Stimulated activated naive CD4-positive, alpha-beta T cell treated with Interleukin-2 at 50 U/mL for 16 hours (primary cell): ENCODE measurements at regions not wholly inside any gene's neighbourhood (a gene's known extent, or its start where the extent isn't known, plus 50 kb on each side); places are given as distances from the start of the nearest gene placed in this dataset.
"Not testable (repeated sequence)": the region's sequence is repeated elsewhere in the genome, so short reads cannot be mapped to it uniquely, and the experiment has no call there.

ENCODE experiments used
- DNase-seq: peaks from one replicate; lab custom pipeline; 2025; lab: John Stamatoyannopoulos, UW

DNA sequence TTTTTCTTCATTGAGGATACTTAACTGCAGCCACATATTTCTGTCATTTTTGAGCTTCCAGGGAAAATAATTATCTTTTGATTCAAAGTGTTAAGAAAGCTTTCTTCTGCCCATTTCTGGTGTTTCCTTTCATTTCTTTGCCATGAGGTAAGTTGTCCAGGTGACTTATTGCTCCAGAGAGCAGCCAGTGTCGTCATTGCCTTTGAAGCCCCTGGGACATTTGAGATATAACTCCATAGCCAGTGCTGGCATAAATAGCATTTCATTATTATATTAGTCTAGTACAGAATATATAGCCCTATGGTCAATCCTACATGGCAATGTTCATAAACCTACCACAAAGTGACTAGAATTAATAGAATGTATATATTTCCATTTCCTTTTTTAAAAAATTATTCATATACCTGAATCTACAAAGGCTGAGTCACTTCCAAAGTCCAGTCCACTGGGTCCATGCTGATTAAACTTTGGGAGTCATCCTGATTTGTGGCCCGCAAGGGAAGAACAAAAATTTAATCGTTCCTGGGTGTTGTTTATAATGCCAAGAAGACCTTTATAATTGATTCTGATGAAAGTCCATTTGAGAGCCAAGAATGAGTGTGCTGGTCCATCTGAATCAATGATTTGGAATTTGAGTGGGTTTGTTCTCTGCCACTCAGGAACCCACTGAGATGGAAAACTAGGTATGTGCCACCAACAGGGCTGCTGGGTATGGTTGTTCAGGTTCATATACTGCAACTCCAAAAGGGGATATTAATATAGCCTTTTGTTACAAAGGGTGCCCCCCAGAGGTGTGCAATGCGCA lies 221.8 kb upstream of the PLXNA2 start:
- no peak for DNase-seq

DNA sequence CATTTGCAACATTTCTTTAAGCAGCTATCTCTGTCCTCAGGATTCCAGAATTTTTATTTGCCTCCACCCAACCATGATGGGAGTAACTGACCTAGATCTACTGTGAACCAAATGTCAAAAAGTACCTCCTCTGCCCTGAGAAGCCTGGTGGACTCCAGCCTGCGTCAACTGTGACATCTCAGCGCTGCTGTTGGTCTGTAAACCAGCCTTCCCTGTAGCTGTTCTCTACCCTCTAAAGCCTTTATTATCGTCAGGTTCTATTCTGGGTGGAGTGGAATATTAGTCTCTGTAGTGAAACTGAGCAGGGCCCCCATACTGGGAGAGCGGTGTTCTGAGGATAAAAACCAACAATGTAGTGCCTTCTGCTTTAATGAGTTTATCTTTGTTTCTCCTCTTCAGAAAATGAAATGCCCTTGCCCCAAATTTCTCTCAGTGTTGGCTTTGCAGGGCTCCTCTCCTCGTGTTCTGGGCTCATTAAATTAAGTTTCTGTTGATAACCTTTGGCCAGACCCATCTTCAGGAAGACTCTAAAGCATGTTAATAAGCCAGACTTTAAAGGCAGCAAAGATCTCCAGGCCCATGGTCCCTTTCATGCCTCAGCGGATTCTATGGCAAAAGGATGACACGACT lies 223.1 kb upstream of the PLXNA2 start:
- DNase-seq = no peak

- no peak for DNase-seq
Observed at GRCh38 chr1:208475449-208475848, 231.3 kb upstream of the PLXNA2 start.

DNA sequence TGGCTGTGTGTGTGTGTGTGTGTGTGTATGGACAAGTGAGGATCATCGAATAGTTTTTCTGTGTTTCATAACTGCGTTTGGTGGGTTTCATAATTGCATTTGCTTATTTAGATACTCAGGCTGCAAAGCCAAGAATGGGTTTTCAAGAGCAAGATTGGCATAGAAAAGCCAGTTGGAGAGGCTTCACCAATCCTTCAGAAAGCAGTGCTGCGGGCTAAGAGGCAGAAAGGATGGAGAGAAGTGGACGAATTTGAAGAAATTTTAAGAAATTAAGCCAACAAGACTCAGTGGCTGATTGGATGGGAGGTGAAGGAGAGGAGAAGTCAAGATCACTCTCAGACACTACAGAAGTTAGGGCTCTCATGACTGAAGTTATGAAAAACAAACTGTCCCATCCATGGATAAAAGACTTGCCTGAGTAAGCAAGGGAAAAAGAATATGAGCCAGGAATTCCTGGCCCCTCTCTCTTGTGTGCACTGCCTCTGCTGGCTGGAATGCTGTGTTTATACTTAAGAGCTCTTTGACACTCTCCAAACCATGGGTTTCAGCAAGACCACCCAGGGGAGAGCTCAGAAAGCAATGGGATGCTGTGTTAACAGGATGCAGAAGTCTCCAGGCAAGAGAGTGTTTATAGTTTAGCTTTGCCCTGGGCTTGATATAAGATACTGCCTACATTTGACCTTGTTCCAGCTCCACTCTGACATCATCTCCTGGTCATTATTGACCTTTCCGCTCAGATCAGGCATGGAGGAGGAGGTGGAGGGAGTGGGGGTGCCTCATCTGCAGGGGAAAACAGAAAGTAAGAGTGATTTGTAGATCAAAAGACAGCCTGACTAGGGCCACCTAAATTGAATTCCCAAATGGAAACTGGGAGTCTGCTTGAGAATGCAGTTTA lies 232.0 kb upstream of the PLXNA2 start:
- no peak for DNase-seq

- no peak for DNase-seq
Observed at GRCh38 chr1:208476846-208477170, 232.6 kb upstream of the PLXNA2 start.

GRCh38 chr1:208479435-208479834 lies 235.3 kb upstream of the PLXNA2 start:
- DNase-seq = no peak

DNA sequence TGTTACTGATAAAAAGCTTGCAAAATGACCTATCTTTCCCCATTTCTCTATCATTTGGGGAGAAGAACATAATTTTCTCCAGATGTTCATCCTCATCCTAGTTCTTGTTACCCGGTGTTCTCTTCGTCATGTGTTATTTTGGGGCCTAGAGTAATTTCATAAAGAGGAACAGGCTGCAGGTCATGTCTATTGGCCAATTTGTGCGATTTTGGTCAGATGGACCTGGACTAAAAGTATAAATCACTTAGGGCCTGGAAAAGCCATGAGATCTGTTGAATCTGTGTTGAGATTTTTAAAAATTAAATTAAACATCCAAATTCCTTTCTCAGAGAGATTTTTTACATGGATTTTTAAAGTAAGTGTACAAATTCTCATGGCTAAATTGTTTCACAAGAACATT lies 241.3 kb upstream of the PLXNA2 start:
- no peak for DNase-seq

DNA sequence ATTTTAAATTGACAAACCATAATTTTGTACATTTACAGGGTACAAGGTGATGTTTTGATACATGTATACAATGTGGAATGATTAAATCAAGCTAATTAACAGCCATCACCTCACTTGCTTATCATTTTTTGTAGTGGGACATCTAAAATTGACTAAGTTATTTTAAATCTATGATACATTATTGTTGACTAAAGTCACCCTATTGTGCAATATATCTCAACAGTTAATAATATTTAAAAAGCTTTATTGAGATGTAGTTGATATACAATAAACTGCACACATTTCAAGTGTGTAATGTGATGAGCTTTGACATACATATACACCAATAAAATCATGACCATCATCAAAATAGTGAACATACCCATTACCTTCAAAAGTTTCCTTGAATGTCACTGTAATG lies 242.5 kb upstream of the PLXNA2 start:
- no peak for DNase-seq

DNA sequence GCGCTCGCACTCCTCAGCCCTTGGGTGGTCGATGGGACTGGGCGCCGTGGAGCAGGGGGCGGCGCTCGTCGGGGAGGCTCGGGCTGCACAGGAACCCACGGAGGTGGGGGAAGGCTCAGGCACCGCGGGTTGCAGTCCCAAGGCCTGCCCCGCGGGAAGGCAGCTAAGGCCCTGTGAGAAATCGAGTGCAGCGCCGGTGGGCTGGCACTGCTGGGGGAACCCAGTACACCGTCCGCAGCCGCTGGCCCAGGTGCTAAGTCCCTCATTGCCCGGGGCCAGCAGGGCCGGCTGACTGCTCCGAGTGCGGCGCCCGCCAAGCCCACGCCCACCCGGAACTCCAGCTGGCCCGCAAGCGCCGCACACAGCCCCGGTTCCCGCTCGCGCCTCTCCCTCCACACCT lies 244.2 kb upstream of the PLXNA2 start:
- not testable (repeated sequence) for DNase-seq

- DNase-seq = no peak
Observed at GRCh38 chr1:208496467-208497371, 252.5 kb upstream of the PLXNA2 start.

DNA sequence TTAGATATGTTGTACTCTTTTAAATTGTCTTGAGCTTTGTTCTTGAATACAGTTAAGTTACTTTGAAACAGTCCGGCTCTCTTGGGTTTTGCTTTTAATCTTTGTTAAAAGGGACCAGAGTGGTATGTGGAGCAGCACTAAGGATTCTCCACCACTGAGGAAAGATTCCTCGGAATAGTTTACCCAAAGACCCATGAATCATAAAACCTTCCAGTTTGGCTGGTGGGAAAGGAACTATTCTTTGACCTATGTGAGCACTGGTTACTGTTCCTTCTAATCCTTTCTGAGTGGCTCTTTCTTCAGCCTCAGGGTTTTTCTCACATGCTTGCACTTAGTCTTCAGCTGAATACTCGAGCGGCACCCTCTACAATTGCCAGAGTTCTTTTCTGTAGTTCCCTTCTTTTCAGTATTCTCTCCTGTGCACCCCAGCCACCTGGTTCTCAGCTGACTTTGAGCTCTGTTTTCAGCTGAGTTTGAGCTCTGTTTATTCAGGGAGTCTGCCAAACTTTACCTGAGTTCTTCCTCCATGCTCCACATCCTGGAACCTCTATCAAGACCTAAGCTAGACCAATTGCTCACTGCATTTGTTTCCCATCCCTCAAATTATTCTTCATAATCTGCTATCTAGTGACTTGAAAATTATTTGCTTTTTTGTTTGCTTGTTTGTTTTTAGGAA lies 253.8 kb upstream of the PLXNA2 start:
- DNase-seq = no peak

GRCh38 chr1:208499026-208499425 lies 254.8 kb upstream of the PLXNA2 start:
- no peak for DNase-seq

DNA sequence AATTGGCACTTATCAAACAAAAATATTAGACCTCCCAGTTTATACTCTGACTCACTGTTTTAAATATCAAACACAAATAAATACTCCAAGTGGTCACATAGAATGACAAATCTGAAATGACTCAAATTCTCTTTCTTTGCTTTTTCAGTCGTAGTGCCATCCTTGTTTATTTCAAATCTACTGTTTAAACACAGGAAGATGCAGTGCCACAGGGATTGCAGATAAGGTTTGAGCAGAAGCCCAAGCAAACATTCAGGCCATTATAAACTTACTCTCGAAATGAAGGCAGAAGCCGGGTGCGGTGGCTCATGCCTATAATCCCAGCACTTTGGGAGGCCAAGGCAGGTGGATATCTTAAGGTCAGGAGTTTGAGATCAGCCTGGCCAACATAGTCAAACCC lies 255.4 kb upstream of the PLXNA2 start:
- DNase-seq = no peak

DNA sequence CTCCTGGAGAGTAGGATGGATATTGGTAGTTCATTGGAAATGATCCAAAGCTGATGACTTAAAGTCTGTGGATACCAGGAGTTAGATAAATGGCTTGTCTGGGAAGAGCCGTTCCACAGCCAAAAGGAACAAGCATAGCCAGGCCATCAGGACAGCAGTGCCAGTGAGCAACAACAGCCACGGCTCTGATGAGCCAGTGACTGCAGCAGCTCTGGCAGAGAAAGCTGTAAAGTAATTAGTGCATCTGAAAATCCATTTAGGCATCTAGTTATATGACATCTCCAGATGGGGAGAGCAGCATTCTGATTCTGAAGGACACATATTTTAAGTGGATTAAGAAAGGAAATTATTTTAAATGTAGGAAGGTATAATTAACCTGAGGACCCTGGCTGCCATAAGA lies 256.2 kb upstream of the PLXNA2 start:
- DNase-seq = no peak

DNA sequence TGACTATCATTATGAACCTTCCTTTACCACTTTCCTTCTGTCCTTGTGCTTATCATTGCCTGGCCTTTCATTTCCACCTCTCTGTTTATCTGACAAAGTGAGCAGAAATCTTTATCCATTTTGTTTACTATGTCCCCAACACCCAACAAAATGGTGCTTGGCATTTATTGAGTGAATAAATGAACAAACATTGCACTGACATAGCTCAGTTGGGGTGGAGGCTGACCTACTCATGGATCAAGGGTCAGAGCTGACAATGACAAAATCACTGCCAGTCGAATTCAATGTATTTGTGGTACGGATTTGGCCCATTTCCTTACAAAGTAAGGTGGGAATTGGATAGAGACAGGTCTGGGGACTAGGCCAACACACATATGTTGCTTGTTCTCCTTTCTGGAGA lies 257.4 kb upstream of the PLXNA2 start:
- DNase-seq = no peak

DNA sequence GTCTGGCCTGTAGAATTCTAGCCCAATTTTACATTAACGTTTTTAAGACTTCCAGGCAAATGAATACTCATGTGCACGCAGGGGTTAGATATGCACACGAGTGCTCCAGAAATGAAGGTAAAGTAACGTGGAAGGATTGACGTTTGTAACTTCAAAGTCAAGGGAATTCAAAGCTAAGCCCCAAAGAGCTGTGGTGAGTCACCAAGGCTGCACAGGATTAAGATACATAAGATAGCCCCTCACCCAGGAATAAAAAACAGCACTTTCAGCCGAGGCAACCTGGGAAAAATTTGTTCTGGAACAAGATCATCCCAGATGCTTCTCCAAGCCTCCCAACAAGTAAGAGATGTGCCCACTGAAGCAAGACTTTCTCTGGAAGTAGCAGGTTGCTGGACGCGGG lies 259.6 kb upstream of the PLXNA2 start:
- no peak for DNase-seq

- no peak for DNase-seq
Observed at GRCh38 chr1:208506812-208507211, 262.6 kb upstream of the PLXNA2 start.

DNA sequence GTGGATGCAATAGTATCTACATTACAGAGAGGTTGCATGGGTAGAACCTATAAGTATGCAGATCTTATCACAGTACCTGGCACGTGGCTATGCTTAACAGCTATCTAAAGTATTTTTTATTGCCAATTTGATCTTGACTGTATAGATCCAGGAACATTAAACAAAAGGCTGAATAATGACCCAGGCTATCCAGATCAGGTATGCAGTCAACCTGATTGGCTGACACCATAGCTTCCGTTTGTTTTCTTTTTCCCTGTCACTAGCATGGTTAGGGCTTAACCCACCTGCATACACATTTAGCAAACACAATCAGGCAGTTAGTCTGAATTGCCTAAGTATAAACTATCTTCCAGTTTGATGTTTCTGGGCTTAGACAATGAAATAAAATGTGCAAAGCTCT lies 264.9 kb upstream of the PLXNA2 start:
- no peak for DNase-seq

- DNase-seq = no peak
Observed at GRCh38 chr1:208510192-208510952, 266.2 kb upstream of the PLXNA2 start.

DNA sequence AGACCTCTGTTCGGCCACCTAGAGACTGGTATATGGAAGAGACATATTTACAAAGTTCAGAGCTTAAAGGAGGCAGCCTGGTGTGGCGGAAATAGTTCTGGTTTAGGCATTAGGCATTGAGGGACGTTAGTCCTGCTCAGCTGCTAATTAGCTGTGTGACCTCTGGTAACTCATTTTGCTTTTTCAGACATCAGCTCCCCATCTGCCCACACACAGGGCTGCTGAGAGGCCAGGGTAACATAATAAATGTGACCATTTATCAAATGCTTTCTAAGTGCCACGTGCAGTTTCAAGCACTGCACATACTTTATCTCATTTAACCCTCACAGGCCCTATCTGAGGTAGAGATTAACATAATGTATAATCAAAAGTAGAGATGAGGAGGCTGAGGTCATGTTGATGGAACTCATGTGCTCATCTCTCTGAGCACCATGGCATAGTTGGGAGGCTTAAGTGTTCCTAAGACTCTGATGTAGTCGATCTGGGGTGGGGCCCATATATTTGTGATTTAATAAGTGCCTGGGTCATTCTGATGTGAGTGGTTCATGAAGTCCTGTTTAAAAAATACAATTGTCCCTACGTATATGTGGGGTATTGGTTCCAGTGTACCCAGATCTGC lies 267.2 kb upstream of the PLXNA2 start:
- DNase-seq = no peak
